HG03095 (cell line): ENCODE measurements at regions not wholly inside any gene's neighbourhood (a gene's known extent, or its start where the extent isn't known, plus 50 kb on each side); places are given as distances from the start of the nearest gene placed in this dataset.

Experiments
- ATAC-seq: cut with Tn5 transposase; IDR thresholded peaks from one replicate; pipeline ENCODE4 v1.9.1; 2021; ENCODE audit warnings: moderate library complexity; ENCODE audit not compliant: unreplicated experiment

- ATAC-seq, result peak; percentile 81
Measured at GRCh38 chr18:26621161-26622026, 73.0 kb upstream of the KCTD1 start.

GRCh38 chr18:26619350-26619749 is 71.0 kb upstream of the KCTD1 start:
- no peak for ATAC-seq

GRCh38 chr18:26618135-26618534 is 69.8 kb upstream of the KCTD1 start:
- ATAC-seq, result no peak

- ATAC-seq, result no peak
Measured at GRCh38 chr18:26617151-26617554, 68.8 kb upstream of the KCTD1 start.

- no peak for ATAC-seq
Measured at GRCh38 chr18:26614374-26614773, 66.0 kb upstream of the KCTD1 start.
